H1 (cell line): ENCODE measurements at regions not wholly inside any gene's neighbourhood (a gene's known extent, or its start where the extent isn't known, plus 50 kb on each side); places are given as distances from the start of the nearest gene placed in this dataset.

Source experiments
- SIX5 ChIP-seq: IDR thresholded peaks from 2 replicates; pipeline ENCODE4 v1.6.1; 2011; ENCODE audit warnings: mild to moderate bottlenecking, low read depth, low read length
- SUZ12 ChIP-seq: fragments of 200-600 bp; sonication (generic); IDR thresholded peaks from 2 replicates; pipeline ENCODE4 v1.6.1; 2012; ENCODE audit warnings: mild to moderate bottlenecking, inconsistent platforms, low read length, moderate library complexity, mixed read lengths

DNA sequence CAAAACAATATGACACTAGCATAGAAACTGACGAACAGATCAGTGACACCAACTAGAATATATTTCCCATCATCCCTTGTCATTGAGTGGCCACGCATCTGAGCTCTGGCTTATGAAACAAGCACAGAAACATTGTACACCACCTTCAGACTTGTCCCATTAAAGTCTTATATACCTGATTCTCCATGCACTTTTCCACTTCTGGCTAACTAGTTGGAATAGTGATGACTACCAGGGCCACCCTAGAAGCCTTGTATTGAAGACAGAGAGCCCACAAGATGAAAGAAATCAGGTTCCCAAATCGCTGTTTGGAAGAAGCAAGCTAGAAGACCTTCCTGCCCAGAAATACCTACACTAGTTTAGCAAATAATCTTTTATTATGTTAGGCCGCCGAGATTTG, 99.7 kb upstream of the PPM1H start (continued):
- no peak for TF ChIP-seq SUZ12
- TF ChIP-seq SIX5: no peak
